GM08714 (cell line): ENCODE measurements at regions not wholly inside any gene's neighbourhood (a gene's known extent, or its start where the extent isn't known, plus 50 kb on each side); places are given as distances from the start of the nearest gene placed in this dataset.

Source experiments
- H3K4me3 ChIP-seq: fragments of 200-500 bp; sonication (Bioruptor generic); 2 replicates; pipeline ENCODE4 v1.5.1; 2014; ENCODE audit warnings: mild to moderate bottlenecking, low read length, inconsistent platforms
- ZNF274 ChIP-seq: IDR thresholded peaks from 2 replicates; pipeline ENCODE4 v1.6.1; 2012; ENCODE audit warnings: mild to moderate bottlenecking, low read depth, low read length

DNA sequence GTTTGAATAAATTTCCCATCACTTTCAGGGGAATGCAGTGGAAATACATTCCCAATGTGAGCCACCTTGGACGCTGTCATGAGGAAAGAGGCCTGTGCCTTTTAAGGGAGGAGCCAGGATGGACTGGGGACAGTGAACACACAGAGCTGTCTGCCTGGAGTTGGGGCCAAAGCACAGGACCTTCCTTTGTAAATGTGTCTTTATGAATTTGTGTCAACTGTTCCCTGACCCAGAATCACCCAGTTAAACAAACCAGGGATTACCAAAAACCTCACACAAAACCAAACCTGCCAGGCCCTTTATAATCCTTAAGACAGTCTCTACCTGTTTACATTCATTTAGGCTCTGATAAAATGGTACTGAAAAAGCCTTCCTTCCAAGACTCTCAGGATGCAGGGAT lies 513.7 kb downstream of the MAFB start:
- no peak overlapping the region for H3K4me3 ChIP-seq
- no peak for TF ChIP-seq ZNF274

- H3K4me3 ChIP-seq = no peak overlapping the region
- no peak for TF ChIP-seq ZNF274
These were observed 515.2 kb downstream of the MAFB start for GRCh38 chr20:40173872-40174271.

DNA sequence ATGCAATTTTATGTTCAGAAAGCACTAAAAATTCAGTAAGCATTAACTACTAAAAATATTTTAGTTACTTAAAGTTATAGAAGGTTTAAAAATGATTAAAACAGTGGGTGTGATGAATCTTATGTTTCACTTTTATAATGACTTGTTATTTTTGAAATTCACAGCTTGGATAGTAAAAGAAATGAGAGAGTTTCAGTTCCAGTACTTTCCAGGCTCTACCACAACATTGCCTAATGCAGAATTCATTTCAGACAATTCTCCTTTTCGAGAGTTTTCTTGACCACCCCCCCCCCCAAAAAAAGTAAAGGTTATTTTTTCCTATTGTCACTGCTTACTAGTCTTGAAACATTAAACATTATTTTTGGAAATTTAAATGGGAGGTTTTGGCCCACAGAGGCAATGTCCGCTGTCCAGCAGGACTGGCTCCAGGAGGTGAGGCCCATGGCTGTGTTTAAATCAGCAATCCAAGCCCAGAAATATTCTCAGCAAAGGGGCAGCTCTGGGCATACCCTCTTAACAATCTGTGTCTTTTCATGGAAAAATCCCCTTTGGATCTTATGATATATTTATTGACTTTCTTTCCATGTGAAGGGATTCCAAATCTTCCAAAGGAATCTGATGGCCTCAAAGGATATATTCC lies 519.9 kb downstream of the MAFB start:
- no peak for TF ChIP-seq ZNF274
- H3K4me3 ChIP-seq = no peak overlapping the region

GRCh38 chr20:40161391-40161790 lies 527.6 kb downstream of the MAFB start:
- H3K4me3 ChIP-seq = no peak overlapping the region
- no peak for TF ChIP-seq ZNF274

- no peak overlapping the region for H3K4me3 ChIP-seq
- no peak for TF ChIP-seq ZNF274
These were observed 528.9 kb downstream of the MAFB start for GRCh38 chr20:40160097-40160550.

GRCh38 chr20:40159276-40159675 lies 529.8 kb downstream of the MAFB start:
- H3K4me3 ChIP-seq = no peak overlapping the region
- TF ChIP-seq ZNF274 = no peak

- H3K4me3 ChIP-seq = no peak overlapping the region
- TF ChIP-seq ZNF274 = no peak
These were observed 532.3 kb downstream of the MAFB start for GRCh38 chr20:40156600-40157317.

- TF ChIP-seq ZNF274 = no peak
- H3K4me3 ChIP-seq = no peak overlapping the region
These were observed 534.5 kb downstream of the MAFB start for GRCh38 chr20:40154514-40154913.

- no peak overlapping the region for H3K4me3 ChIP-seq
- no peak for TF ChIP-seq ZNF274
These were observed 540.1 kb downstream of the MAFB start for GRCh38 chr20:40148886-40149285.

DNA sequence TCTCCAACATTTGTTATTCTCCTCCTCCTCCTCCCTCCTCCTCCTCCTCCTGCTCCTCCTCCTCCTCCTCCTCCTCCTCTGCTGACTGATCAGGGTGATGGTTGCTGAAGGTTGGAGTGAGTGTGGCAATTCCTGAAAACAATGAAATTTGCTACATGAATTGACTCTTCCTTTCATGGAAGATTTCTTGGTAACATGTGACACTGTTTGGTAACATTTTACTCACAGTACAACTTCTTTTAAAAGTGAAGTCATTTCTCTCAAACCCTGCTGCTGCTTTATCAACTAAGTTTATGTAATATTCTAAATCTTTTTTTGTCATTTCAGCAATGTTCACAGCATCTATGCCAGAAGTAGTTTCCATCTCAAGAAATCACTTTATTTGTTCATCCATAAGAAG lies 543.0 kb downstream of the MAFB start:
- H3K4me3 ChIP-seq = no peak overlapping the region
- TF ChIP-seq ZNF274 = no peak

GRCh38 chr20:40144581-40144980 lies 544.5 kb downstream of the MAFB start:
- H3K4me3 ChIP-seq = no peak overlapping the region
- TF ChIP-seq ZNF274 = no peak

GRCh38 chr20:40134176-40134575 lies 554.9 kb downstream of the MAFB start:
- H3K4me3 ChIP-seq = no peak overlapping the region
- TF ChIP-seq ZNF274 = no peak

DNA sequence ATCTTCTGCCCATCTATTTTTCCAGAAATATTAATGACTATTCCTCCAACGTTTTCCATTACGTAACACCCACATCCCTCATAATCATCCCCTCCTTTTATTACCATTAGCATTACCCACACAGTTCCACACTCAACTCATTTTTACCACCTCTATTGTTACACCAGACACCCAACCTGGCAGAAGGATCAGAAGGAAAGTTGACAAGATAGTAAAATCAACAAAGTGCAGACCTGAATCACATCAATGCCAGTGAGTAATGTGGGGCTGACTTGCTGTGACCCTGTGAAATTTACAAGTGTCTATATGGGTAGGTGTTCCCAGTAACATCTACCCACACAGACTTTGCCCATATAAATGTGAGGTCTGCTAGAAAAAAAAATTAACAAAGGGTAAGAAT lies 568.2 kb downstream of the MAFB start:
- TF ChIP-seq ZNF274 = no peak

GRCh38 chr20:40111282-40111681 lies 577.8 kb downstream of the MAFB start:
- no peak for TF ChIP-seq ZNF274
- no peak overlapping the region for H3K4me3 ChIP-seq

More for the DNA sequence above, 568.2 kb downstream of the MAFB start:
- H3K4me3 ChIP-seq = no peak overlapping the region

DNA sequence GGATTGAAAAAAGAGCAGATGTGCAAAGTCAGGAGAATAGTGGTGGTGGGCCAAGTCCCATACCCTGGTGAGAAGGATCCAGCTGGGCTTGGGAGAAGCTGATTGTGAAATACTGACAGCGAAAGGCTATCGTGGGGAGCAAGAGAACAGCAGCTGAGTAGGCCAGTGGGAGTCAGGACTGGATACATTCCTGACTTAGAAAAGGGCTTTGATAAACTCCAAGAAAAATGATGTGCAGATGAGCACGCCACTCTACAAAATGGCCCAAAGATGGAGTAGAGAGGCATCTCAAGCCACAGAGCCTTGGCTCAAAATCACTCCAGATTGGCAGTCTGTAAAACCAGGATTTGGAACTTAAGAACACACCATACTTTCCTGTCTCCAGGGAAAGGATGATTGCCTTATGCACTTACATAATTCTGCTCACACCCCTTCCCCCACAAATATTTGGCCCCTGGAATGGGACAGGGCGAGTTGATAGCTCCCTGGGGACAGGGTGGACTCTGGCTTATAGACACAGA lies 578.7 kb downstream of the MAFB start:
- H3K4me3 ChIP-seq = no peak overlapping the region
- no peak for TF ChIP-seq ZNF274
